Breast epithelium (tissue), 3 donors: ENCODE measurements at regions not wholly inside any gene's neighbourhood (a gene's known extent, or its start where the extent isn't known, plus 50 kb on each side); places are given as distances from the start of the nearest gene placed in this dataset.

Experiments used
- CTCF ChIP-seq, 3 donors: fragments of 450-650 bp; IDR thresholded peaks; one replicate each; pipeline ENCODE4 v1.5.1; 2016 to 2017; ENCODE audit warnings: antibody characterized with exemption in 3 of 3, mild to moderate bottlenecking in 3 of 3, moderate library complexity in 3 of 3
- POLR2AphosphoS5 ChIP-seq, 3 donors: sonication (generic); formaldehyde crosslinking; IDR thresholded peaks; one replicate each; pipeline ENCODE4 v1.6.1; 2017; ENCODE audit warnings: antibody characterized with exemption in 3 of 3

DNA sequence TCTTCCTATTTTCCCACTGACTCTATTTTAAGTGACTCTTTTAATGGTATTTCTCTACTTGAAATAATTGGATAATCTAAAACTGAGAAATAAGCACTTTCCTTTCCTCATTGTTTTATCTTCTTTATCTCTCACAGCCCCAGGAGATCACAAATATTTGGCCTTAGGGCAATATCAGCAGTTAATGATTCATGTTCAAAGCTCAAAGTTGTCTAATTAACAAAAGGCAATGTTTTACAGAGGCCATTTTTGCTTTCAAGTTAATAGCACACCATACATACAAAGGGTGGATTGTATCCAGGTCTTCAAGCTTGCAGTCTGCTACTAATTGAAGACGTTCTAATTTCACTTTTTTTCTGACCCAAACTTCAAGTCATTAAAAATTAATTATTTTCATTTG, 120.1 kb downstream of the LRRN1 start:
- TF ChIP-seq CTCF (IDR thresholded peaks at IDR 0.05) = no peak
- TF ChIP-seq POLR2AphosphoS5 (IDR thresholded peaks at IDR 0.05) = no peak
